GM10266 (cell line): ENCODE measurements at regions not wholly inside any gene's neighbourhood (a gene's known extent, or its start where the extent isn't known, plus 50 kb on each side); places are given as distances from the start of the nearest gene placed in this dataset.

Experiments used
- DNase-seq: peaks from one replicate; pipeline ENCODE4 v3.0.0; 2012; ENCODE audit errors: extremely low spot score
- CTCF ChIP-seq: IDR thresholded peaks from 2 replicates; pipeline ENCODE4 v1.5.1; 2012; ENCODE audit warnings: mild to moderate bottlenecking, low read depth; ENCODE audit not compliant: control insufficient read depth, insufficient read depth; ENCODE audit errors: missing control alignments

GRCh38 chr22:34324763-34325162, 404.5 kb upstream of the LARGE1 start:
- DNase-seq: no peak
- no peak for TF ChIP-seq CTCF

GRCh38 chr22:34326901-34327300, 406.6 kb upstream of the LARGE1 start:
- TF ChIP-seq CTCF: no peak
- no peak for DNase-seq

GRCh38 chr22:34330432-34330831, 410.2 kb upstream of the LARGE1 start:
- no peak for DNase-seq
- no peak for TF ChIP-seq CTCF

GRCh38 chr22:34333285-34333684, 413.0 kb upstream of the LARGE1 start:
- TF ChIP-seq CTCF: no peak
- no peak for DNase-seq

- DNase-seq: no peak
- TF ChIP-seq CTCF: no peak
Observed at GRCh38 chr22:34334893-34335292, 414.6 kb upstream of the LARGE1 start.

GRCh38 chr22:34344702-34345101, 424.4 kb upstream of the LARGE1 start:
- no peak for TF ChIP-seq CTCF
- DNase-seq: no peak

- no peak for TF ChIP-seq CTCF
- no peak for DNase-seq
Observed at GRCh38 chr22:34354071-34354817, 434.0 kb upstream of the LARGE1 start.
